ENCODE measurements at regions not wholly inside any gene's neighbourhood (a gene's known extent, or its start where the extent isn't known, plus 50 kb on each side); places are given as distances from the start of the nearest gene placed in this dataset.

DNA sequence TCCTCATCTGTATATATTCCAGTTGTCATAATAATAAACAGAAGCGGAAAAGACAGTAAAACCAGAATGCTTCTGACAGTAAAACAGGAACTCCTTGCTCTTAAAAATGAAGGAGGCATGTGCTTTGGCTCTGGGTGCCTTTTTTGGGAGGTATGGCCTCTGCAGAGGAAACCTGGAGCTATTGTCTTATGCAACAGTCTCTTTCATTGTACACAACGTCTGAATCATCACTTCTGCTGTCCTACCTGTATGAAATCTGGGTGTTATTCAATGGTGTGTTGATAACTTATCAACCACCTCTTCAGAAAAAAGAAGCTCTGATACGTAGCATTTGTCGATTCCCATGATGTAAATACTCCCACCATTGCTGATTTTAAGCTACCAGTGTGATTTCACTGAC lies 64.8 kb downstream of the CDCA7 start:
- no peak for DNase-seq

DNA sequence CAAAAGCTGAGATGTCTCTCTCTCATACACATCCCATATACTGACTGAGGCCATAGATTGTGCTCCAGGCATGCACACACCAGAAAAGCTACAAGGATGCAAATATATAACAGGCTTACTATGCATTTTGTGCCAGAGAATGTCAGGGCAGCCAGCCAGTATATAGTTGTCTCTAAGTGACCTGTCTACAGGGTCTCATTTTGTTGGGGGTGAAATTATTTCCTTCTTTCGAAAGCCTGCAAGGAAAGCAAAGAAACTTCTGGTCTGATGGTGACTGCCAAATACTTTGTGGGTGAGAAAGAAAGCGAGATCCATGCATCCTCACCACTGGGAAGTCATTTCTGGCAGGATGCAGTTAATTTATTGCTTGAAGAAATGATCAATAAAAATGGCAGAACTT lies 70.2 kb downstream of the CDCA7 start:
- DNase-seq, result no peak

DNA sequence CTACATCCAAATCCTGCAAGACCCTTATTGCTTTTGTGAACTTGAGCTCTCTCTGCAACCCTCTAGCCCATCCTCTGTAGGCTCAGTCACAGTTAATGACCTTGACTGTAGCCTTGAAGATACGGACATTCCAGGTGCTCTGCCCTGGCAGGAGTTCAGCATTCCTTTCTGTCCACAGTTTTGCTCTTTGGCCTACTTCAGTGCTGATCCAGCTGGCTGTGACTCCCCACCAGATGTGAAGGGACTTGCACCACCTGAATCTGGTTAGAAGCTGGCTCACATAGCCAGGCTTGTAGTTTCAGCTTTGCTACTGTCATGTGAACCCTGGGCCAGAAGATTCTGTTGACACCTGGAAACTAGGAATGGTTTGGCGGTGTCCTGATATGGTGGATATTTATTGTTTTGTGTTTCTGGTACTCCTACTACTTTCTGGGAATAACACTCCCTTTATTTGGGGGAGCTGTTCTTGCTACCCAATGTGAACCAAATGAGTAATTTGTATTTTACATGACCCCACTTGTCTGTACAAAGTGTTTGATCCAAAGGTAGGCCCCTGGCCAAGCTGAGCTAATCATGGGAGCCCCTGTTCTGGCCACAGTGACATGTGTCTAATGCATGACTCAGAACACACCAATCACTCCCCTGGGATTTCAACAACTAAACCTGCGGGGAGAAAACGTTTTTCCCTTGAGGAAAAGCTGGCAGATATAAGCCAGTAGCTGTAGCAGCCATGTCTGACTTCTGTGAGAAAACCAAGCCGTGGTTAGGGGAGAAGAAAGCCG lies 73.4 kb downstream of the CDCA7 start:
- no peak for DNase-seq

DNA sequence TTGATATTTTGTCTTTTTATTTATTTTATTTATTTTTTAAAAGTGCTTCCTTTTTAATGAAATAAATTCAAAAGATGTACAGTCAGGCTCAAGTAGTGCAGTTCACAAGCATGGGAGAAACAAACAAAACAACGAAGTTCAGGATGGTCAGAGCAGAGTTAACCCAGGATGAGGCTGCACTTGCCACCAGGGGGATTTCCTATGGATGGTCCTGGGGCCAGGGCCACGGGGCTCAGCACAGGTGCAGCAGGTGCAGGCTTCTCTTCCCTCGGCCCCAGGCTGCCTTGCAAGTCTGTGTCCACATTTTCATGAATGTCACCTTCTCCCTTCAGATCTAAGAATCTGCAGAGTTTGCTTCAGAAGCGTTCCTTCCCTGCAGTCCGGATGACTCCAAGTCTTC lies 76.5 kb downstream of the CDCA7 start:
- no peak for DNase-seq

DNA sequence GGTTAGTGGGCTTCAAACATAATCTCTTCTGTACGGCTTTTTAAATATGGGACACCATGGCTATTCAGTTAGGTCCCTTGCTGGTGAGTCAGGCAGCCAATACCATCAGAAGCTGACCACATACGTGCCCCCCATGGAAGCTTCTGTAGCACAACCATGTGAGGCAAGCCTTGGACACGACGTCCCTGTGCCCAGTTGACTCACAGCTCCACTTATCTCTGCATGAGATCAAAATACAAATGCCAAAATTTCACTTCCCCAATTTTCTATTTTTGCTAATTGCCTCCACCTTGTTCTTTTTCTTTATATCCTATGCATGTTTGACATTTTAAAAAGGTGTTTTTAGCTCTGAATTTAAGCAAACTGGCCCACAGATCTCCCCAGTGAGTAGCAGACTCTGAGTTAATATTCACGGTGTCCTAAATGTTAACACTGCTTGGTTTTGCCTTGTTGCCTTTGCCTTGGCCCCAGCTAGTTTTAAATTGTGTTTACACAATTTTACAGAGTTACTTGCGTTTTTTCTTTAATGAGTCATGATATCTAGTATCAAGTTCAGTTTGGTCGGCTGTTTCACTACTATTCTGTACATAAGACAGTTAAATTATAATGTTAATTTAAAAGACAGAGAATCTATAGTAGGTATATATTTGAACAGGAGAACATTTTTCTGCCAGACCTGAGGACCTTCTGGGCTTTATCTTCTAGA lies 77.5 kb downstream of the CDCA7 start:
- DNase-seq, result no peak

DNA sequence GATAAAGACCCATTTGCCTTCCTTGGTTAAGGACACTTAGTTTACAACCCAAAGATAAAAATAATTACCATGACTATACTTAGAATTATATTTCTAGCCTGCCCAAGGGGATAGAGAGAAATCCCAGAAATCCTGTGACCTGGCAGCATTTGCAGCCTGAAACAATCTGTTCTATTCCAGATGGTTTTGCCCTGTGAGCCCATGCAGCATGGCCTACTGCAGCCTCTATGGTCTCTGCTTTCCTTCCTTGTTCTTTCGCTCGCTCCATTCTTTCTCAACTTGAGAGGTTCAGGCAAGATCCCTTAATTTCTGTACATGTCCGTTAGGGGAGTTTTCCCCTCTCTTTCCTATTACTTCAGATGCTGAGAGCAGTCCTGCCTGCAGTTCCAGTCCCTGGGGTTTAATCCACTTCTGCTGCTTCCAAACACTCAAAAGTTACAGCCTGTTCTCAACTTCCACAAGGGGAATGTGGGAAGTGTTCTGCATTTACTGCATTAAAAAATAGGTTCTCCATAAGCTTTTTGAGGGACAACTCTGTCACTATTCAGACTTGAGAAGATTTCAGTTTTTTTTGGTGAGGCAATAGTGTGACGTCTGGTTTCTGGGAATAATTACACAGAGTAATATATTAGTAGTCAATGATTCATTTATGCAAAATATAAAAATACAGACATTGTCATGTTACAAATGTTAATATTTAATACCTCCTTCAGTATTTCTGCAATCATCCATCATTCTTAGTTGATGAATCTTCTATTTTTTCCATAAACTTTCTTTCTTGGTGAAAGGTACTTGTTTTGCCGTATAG lies 80.3 kb downstream of the CDCA7 start:
- DNase-seq, result no peak

DNA sequence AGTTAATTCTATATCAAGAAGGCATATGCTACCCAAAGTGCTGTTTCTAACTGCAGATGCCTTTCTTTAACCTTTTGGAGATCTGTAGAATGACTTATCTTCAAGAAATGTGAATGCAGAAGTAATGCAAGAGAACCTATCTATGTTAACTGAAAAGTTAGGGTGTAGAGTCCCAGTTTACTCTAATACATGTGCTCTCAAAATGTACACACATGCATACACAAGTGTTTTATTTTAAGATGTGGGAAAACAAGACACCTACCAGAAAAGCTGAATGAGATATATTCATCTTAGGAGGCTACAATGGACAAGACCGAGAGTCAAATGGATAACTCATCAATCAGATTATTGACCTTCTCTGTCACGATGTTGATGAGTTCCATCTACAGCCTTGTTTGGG lies 80.9 kb downstream of the CDCA7 start:
- no peak for DNase-seq

DNA sequence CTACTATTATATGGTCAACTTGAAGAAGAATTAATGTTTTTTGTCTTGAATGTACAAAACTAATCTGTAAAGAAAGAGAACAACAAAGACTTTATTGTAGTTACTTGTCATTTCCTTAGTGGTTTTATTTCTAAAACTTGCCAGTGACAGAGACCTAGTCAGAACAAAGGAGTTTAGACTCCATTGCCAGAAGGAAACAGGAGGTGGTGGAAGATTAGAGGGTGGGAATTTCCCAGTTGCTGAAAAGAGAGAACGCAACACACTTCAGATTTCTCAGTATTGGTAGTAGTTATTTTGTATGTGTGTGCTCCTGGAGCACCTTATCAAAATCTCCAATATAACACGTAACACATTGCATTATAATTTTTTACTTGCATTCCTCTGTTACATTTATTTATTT lies 81.4 kb downstream of the CDCA7 start:
- no peak for DNase-seq

DNA sequence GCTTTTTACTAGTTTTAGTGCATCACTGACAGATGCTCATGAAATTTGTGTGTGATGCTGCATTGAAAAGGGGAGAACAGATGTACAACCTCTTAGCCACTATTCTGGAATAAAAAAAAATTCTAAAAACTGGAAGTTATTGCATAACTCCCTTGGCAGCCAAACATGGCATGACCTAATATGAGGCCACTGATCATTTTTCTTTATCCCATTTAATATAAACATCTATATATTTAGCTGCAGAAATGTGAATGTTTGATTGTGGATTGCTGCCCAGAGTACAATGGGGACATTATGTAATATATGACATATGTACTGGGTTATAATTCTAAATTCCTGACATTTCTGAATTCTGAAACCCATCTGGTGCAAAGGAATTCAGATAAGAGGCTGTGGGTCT lies 86.5 kb downstream of the CDCA7 start:
- no peak for DNase-seq

DNA sequence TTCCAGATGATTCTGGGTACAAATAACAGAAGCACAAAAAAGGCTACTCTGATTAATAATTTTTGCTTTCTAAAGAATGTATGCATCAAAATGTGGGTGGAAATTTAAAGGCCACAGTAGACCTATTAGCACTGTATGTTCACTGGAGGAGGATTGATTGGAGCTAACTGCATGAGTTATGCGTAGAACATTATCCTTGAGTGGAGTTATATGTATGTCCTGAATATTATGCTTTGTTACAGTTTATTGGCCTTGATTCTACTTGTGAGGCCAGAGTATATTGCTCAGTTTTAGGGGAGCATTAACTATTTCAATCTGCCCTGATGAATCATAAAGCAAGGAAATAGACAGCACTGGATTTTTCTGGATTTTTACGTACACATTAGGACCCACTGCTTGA lies 87.9 kb downstream of the CDCA7 start:
- DNase-seq, result no peak

DNA sequence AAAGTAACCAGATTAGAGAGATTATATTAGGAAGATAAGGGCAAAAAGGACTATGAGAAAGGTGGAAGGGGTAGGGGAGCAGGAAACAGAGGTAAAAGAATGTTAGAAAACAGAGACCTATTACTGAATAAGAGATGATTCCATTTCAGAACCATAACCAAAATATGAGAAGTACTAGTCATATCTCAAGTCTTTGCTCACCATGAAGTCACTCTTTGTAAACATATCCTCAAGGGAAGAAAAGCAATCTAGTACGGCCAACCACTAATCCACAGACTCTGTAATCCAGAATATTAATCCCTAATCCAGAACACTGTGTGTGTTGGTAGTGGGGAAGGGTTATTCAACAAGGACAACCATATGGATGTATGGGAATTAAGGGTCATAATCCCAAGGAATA lies 92.0 kb downstream of the CDCA7 start:
- DNase-seq, result no peak

DNA sequence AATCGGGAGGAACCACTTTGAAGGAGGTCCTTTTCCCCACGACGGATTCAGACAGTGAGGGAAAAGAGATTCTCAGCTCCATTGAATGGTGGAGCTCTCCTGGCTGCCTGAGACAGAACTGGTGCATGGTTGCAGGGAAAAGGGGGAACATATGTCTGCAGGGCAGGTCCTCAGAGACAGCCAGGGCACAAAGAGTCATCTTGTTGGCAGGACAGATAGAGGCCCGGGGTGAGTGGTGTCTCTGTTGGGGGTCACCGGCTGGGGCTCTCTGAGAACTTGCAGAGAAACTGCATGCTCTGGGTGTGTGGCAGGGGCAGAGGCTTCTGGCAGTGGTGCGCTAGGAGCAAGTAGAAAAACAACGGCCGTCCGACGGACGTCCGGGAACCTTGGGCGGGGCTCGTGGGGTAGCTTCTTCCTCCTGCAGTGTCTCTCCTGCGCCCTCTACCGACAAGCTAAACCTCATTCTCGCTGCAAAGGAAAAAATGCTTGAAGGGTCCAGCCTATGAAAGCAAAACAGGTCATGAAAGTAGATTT lies 94.3 kb downstream of the CDCA7 start:
- no peak for DNase-seq

DNA sequence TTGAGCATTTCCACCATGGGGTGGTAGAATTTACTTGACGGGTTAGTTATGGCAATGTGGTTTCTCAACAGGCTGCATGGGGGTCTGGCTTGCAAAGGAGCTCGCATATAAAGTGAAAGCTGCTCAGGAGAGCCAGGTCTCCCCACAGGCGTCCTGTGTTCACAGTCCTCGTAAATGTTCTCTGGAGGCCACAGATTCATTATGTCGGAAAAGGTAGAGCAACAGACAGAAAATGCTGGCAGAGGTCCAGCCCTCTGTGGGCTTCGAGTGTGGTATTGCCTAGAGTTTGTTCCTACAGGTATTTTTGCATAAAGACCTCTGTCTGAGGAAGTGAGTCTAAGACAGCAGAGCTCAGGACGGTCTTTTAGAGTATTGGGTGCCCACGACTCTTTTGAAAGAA lies 96.4 kb downstream of the CDCA7 start:
- no peak for DNase-seq

DNA sequence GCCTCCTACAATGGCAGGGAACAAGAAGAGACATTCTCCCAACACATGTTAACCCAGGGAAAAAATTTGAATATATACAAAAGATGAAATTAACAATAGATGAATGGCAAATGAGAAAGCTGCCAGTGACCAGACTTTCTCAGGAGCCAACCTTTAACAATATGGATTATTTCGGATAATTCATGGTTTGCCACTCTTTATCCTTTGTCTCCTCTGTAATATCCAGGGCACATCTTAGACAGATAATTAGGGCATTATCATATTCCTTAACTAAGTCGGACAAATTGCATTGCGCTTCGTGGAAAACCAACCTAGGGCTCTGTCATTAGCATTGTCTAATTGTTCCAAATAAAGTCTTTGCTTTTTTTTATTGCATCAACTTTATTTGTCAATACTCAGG lies 97.3 kb downstream of the CDCA7 start:
- DNase-seq, result no peak

DNA sequence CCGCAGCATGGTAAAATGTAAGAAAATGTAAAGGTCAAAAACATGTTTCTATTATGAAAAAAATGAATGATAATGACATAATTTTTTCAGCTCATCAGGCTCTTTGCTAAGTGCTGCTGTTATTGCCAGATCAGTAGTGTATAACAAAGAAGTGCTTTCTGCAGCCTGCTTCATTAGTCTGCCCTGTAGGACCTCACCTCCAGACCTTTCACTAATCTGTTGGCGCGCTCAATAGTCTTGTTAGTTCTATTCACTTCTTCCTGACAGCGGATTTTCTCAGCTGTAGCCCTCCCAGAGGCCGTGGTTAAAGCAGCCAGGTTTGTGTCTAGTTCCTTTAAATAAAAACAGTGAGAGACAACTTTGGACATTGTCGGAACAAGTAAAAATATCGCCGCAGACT lies 97.7 kb downstream of the CDCA7 start:
- DNase-seq, result no peak

DNA sequence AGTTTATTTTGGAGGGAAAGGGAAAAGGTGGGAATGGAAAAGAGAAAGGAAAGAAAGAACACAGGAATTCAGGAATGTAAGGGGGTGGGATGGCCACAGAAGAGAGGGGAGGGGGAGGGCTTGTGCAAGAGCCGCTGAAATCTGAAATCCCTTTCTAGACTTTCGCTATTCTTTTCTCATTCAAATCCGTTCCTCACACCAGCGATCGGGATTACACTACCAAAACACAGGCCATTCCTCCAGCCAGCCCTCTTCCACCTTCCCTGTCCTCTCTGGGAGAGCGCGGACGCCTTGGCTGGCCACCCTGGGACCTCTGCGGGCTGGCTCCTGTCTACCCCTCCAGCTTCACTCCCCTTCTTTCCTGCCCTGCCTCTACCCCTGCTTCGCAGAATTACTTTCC lies 102.3 kb downstream of the CDCA7 start:
- DNase-seq, result no peak

DNA sequence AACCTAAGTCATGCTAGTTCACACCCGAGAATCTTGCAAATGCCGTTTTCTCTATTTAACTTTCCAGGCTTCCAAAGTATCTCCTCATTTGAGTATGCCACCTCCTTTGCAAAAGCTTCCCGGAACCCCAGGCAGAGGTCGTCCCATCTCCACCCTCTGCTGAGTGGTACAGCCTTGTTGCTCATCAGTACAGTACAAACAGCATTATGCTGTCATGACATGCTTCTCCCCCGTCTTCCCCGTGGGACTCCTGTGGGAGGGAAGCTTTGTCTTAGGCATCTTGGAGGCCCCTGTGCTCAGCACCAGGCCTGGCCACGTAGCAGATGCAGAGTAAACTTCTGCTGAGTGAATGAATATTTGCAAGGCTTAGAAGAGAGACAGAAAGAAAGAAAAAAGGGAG lies 102.7 kb downstream of the CDCA7 start:
- DNase-seq, result no peak

DNA sequence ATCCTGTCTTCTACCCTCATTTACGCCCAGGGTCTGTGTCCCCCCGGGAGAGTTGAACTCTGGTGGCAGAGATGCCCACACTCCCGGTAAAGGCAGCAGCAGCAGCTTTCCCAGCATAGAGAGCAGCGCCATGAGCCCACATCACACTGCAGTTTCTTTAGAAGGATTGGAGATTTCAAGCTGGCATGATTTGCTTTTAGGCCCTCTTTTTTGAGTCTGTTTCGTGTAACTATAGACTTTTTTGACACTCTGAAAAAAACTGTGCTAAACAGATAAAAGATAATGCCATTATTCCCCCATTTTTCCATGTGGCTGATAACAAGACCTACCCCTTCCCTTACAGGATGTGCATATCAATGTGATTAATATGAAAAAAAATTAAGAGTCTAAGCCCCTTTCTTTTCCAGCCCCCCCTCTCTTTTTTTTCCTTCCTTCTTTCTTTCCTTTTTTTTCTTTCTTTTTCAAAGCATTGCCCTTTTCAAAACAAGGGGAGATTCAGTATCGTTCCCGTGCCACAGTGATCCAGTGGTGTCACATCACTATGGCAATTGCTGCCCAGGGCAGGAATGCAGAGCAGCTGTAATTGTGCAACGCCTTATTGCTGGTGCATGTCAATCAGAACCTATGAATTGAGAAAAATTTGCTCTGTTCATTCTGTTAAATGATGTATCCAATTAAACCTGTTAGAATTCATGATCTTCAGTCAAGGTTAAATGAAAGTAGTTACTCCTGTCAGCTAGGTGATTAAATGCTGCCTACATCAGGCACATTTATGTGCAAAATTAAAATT lies 104.5 kb downstream of the CDCA7 start:
- no peak for DNase-seq

DNA sequence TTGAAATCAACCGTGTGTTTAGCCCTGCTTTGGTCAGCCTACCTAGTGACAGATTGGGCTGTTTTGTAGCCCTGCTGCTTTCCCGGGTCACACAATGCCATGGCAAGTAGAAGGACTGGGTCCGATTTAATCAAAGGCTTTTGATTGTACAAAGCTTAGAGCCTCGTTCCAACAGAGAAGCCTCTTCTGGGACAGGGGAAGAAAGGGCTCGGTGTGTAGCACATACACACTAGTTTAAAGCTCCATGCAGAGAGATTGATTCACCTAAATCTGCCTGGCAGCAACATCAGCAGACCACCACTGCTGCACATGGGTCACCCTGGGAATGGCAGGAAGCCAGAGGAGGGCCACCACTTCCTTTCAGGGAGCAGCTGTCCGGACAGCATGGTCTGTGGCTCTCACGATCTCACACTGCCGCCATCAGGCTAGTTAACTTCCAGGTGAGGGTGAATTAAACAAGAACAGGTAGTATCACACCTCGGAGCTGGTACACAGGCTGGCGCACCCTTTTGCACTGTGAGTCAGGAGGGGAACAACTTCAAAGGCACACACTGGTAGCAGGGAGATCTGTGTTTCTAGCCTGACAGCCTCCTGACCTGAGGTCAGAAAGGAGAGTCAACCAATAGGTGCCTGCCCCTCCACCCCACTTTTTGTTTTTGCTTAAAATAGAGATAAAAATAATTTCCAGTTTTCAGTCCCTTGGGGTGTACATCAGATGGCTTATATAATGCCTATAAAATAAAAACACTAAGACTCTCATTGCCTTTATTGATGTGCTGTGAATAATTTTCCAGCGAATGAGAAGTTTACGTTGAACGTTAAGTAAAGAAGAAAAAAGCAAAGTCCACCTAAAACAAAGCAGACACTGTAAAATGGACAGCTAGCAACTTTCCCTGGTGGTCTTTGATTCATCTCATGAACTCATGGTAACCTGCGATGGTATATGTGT lies 108.5 kb downstream of the CDCA7 start:
- no peak for DNase-seq

DNA sequence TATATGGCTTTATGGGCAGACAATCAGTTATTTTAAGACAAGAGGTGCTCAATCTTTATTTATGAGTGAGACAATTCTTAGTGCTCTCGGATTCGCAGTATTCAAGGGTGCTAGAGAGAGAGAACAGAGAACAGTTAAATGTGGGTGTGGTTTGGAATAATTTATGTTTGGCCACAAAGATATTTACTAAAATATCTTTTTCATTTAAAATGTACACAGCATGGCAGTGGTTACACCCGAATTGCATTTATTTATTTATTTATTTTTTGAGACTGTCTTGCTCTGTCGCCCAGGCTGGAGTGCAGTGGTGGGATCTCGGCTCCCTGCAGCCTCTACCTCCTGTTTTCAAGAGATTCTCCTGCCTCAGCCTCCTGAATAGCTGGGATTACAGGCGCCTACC lies 109.2 kb downstream of the CDCA7 start:
- DNase-seq, result no peak

DNA sequence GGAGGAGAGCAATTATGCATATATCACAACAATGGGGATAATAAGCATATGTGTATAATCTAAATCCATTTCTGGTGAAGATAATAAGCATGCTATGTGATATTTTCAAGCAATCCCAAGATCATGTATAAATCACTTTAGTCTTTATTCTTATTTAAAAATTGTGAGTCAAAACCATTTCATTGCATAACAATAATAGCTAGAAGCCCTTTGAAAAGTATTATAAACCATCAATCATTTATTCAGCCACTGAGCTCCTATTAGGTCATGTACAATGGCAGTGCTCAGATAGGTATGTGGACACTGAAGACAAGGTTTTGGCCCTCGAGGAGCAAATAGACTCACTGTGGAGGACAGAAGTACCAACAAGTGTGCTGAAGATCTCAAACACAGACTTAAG lies 113.1 kb downstream of the CDCA7 start:
- DNase-seq, result no peak

Data from NCI-H2081 treated with DMSO at 0.1 percent for 48 hours (cell line).